Ovary (tissue), 3 donors: ENCODE measurements at regions not wholly inside any gene's neighbourhood (a gene's known extent, or its start where the extent isn't known, plus 50 kb on each side); places are given as distances from the start of the nearest gene placed in this dataset.

ENCODE experiments used
- POLR2A ChIP-seq: fragments of 450-650 bp; IDR thresholded peaks from one replicate; pipeline ENCODE4 v1.6.1; 2017; ENCODE audit warnings: antibody characterized with exemption, mild to moderate bottlenecking, moderate library complexity
- TF ChIP-seq, protein P1 (sequence below), 3 donors: fragments of 450-650 bp in 2 of 3; fragments of 200-600 bp in 1 of 3; IDR thresholded peaks; one replicate each; pipeline versions ENCODE4 v1.5.1 to v1.8.0; 2016 to 2022; ENCODE audit warnings: antibody characterized with exemption in 3 of 3, mild to moderate bottlenecking in 1 of 3
- donor health status: DM: no; HTN: no; CAD: no.

- TF ChIP-seq, protein P1, sequence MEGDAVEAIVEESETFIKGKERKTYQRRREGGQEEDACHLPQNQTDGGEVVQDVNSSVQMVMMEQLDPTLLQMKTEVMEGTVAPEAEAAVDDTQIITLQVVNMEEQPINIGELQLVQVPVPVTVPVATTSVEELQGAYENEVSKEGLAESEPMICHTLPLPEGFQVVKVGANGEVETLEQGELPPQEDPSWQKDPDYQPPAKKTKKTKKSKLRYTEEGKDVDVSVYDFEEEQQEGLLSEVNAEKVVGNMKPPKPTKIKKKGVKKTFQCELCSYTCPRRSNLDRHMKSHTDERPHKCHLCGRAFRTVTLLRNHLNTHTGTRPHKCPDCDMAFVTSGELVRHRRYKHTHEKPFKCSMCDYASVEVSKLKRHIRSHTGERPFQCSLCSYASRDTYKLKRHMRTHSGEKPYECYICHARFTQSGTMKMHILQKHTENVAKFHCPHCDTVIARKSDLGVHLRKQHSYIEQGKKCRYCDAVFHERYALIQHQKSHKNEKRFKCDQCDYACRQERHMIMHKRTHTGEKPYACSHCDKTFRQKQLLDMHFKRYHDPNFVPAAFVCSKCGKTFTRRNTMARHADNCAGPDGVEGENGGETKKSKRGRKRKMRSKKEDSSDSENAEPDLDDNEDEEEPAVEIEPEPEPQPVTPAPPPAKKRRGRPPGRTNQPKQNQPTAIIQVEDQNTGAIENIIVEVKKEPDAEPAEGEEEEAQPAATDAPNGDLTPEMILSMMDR (IDR thresholded peaks at IDR 0.05) = no peak
- TF ChIP-seq POLR2A = no peak
These were observed 244.0 kb downstream of the TMA16 start for GRCh38 chr4:163738521-163738920.
